Amygdala (tissue), 56 donors: ENCODE measurements at regions not wholly inside any gene's neighbourhood (a gene's known extent, or its start where the extent isn't known, plus 50 kb on each side); places are given as distances from the start of the nearest gene placed in this dataset.
A peak's percentile ranks its signal among the peaks of the same experiment; 100 is the strongest.
"Not testable (repeated sequence)": the region's sequence is repeated elsewhere in the genome, so short reads cannot be mapped to it uniquely, and the experiment has no call there.

Experiments
- DNase-seq, 56 donors: peaks; one replicate each; lab custom pipeline; 2025; lab: John Stamatoyannopoulos, UW

- no peak for DNase-seq
Observed at GRCh38 chr3:22371607-22372291, 620.7 kb upstream of the ZNF385D start.

GRCh38 chr3:22372292-22373062 lies 621.5 kb upstream of the ZNF385D start:
- no peak for DNase-seq

GRCh38 chr3:22373182-22373581 lies 622.2 kb upstream of the ZNF385D start:
- DNase-seq, result no peak

GRCh38 chr3:22373827-22374226 lies 622.8 kb upstream of the ZNF385D start:
- DNase-seq, result no peak

DNA sequence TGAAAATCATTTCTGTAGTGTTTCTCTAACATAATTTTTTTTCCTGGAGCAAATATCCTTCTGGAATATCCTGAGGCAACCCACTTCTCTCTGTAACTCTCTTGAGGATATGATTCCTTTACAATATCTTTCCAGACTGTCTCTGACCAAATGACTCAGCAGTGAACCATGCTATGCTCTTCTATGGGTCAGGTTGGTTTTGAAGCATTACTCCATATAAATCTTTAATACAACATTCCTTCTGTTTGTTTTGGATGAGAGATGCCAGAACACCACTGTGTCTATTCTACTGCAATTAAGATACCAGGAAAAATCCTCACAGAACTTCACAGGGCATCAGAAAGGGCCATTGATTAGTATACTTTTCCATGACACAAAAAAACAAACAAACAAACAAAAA lies 626.4 kb upstream of the ZNF385D start:
- DNase-seq, result no peak

DNA sequence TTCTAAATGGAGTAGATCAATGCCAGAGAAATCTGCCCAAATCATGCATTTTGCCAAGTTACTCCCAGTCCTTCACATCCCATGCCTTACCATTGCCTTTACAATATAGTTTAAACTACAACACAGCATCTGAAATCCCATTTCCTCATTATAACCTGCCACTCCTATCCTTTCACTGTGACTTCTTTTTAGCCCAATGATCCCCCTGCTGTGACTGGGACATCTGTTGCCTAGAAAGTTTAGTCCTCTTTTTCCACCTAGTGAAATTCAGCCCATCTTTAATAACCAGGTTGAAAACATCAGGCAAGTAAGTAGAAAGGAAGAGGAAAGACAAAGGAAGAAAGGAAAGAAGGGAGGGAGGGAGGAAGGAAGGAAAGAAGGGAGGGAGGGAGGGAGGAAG lies 627.9 kb upstream of the ZNF385D start:
- DNase-seq, result no peak

DNA sequence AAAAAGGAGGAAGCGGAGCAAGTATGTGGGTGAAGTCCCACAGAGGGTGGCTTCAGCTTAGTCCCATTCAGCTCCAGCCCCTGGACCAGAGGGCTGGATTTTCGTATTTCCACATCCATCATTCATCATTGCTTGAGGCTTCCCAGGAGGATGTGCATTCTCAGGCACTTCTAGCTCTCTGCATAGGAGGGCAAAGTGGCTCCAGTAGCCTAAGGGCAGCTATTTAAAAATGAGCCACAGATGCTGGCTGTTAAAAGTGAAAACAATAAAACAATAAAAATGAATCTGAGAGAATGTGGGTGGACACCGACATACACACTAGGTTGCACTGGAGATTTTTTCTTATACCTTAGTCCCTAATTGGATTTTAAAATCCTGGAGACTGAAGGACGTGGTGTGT lies 629.2 kb upstream of the ZNF385D start:
- DNase-seq, result no peak

DNA sequence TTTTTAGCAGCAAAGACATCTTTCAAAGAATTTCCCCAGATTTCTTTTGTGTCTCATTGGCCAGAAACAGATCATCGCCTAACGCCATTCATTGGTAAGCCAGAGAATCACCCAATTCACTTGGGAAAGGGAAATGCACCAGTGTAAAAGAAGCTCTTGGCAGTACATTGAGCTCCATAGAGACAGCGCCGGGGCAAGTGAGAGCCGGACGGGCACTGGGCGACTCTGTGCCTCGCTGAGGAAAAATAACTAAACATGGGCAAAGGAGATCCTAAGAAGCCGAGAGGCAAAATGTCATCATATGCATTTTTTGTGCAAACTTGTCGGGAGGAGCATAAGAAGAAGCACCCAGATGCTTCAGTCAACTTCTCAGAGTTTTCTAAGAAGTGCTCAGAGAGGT lies 630.6 kb upstream of the ZNF385D start:
- DNase-seq, result peak in 7 of 56 donors; percentile 1 to 11 (median 3)

DNA sequence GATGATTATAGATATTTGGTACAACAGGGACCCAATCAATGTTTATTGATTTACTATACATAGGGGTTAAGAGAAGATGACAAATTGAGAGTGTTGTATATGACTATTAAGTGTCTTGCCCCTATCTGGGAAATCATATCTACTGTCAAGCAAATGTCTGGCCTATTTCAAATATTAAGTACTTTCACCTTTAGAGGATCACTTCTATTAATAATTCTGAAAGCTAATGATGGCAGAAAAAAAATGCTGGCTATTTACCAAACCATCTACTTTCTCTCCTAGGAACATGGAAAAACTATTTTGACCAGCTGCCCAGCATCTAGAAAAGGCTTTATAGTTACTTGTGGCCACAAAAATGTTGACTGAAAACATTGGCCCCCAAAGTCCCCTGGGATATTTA lies 632.3 kb upstream of the ZNF385D start:
- DNase-seq, result no peak

- no peak for DNase-seq
Observed at GRCh38 chr3:22386107-22386506, 635.1 kb upstream of the ZNF385D start.

DNA sequence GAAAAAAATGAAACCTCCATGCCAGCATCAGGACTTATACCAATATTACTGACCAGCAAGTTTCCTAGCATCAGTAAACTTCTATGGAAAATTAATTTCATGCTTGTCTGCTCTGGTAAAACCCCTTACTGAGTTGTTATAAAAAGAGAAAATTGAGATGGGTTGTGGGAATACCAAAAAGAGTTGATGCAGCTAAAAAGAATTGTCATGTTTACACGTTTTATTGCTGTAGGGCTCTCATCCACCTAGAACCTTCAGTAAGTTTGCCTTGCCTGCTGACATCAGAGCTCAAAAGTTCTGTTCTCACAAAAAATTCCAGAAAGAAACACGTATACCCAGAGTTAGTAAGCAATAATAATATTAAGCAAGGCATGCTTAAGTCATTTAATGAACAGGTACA lies 641.3 kb upstream of the ZNF385D start:
- no peak for DNase-seq

- DNase-seq, result no peak
Observed at GRCh38 chr3:22392859-22393258, 641.8 kb upstream of the ZNF385D start.

DNA sequence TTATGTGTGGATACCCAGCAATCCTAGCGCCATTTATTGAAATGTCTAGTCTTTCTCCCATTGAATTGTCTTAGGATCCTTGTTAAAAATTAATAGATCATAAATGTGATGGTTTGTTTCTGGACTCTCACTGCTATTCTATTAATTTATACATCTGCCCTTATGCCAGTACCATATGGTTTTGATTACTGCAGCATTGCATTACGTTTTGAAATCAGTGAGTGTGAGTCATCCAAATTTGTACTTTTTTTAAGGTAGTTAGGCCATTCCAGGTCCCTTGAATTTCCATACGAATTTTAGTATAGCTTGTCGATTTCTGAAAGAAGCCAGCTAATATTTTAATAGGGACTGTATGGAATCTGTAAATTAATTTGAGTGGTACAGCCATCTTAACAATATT lies 648.6 kb upstream of the ZNF385D start:
- no peak for DNase-seq

GRCh38 chr3:22401499-22401898 lies 650.5 kb upstream of the ZNF385D start:
- DNase-seq, result no peak

DNA sequence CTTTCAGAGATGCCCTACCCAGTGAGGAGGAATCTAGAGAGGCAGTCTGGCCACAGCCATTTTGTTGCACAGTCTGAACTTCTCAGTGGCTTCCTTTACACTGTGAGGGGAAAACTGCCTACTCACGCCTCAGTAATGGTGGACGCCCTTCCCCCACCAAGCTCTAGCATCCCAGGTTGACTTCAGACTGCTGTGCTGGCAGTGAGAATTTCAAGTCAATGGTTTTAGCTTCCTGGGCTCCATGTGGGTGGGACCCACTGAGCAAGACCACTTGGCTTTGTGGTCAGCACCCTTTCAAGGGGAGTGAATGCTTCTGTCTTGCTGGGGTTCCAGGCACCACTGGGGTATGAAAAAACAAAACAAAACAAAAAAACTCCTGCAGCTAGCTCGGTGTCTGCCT lies 663.2 kb upstream of the ZNF385D start:
- DNase-seq, result no peak

DNA sequence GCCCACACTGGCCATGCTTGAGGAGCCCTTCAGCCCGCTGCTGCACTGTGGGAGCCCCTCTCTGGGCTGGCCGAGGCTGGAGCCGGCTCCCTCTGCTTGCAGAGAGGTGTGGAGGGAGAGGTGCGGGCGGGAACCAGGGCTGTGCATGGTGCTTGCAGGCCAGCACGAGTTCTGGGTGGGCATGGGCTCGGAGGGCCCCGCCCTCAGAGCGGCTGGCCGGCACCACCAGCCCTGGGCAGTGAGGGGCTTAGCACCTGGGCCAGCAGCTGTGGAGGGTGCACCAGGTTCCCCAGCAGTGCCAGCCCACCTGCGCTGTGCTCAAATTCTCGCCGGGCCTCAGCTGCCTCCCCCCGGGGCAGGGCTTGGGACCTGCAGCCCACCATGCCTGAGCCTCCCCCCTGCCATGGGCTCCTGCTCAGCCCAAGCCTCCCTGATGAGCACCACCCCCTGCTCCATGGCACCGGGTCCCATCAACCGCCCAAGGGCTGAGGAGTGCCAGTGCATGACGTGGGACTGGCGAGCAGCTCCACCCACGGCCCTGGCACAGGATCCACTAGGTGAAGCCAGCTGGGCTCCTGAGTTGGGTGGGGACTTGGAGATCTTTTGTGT lies 665.9 kb upstream of the ZNF385D start:
- DNase-seq, result not testable (repeated sequence)

DNA sequence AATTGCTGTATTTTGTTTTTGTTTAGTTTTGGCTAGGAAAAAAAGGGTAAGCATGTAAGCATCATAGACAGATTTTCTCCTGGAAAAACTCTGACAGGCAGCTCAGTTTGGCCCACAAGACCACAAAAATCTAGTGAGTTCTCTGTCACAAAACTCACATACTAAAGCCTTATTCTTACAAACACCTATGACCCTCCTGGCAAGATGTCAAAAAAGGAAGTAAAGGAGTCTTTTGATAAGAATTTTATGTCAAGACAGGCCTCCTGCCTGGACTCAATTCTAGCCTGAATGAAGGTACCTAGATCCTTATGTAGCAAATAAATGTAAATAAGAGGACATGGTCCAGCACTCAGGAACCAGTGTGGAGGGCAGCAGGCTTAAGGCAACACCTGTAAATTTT lies 668.3 kb upstream of the ZNF385D start:
- DNase-seq, result no peak

DNA sequence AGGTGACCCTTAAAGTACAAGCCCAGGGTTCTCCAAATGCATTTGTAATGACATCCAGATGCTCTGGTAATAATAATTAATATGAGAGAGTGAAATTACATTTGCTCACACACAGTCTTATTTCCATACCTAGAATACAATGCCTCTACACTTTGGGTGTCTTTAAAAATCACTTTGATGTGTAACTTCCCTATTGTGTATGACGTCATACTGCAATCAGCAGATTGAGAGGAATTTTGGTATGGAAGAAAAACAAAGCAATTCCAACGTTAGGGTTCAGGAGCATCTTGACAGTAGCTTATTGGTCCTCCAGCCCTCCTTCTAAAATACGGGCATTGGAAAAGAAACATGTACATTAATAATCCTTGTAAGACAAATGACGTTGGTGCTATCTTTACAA lies 670.6 kb upstream of the ZNF385D start:
- DNase-seq, result no peak

DNA sequence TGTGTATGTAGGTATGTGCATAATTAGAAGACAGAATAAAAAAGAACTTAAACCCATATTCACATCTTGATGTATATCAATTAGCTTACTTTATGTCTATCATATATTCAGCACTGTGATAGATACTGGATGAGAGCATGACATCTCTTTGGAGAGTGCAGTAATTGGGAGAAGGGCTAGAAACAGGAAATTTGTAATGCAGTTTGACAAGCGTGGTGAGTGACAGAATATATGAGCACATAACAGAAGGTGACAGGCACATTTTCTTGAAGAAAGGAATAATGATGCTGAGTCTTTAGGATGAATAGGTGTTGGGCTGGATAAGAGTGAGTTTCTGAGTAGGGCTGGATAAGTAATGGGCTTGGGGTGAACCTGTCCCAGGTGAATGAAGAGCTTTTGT lies 680.3 kb upstream of the ZNF385D start:
- DNase-seq, result no peak

- DNase-seq, result no peak
Observed at GRCh38 chr3:22439626-22440025, 688.6 kb upstream of the ZNF385D start.

DNA sequence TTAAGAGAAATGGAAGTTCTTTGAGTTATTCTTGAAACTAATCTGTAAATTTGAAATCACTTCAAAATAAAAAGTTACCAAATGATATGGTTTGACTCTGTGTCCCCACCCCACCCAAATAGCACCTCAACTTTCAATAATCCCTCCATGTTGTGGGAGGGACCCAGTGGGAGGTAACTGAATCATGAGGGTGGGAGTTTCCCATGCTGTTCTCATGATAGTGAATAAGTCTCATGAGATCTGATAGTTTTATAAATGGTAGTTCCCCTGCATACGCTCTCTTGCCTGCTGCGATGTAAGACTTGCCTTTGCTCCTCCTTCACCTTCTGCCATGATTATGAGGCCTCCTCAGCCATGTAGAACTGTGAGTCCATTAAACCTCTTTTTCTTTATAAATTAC lies 690.7 kb upstream of the ZNF385D start:
- no peak for DNase-seq
